Esophagus mucosa (tissue), 1 donor: ENCODE measurements at regions not wholly inside any gene's neighbourhood (a gene's known extent, or its start where the extent isn't known, plus 50 kb on each side); places are given as distances from the start of the nearest gene placed in this dataset.
"Not testable (repeated sequence)": the region's sequence is repeated elsewhere in the genome, so short reads cannot be mapped to it uniquely, and the experiment has no call there.

ENCODE experiments used
- ATAC-seq: fragments of 200-7000 bp; cut with Tn5 transposase; one replicate; pipeline ENCODE4 v1.9.1; 2020
- donor health status: DM: yes; HTN: yes; CAD: no.

GRCh38 chr10:25869609-25870008, 64.4 kb upstream of the MYO3A start:
- ATAC-seq: no peak

GRCh38 chr10:25874402-25874801, 59.6 kb upstream of the MYO3A start:
- not testable (repeated sequence) for ATAC-seq

GRCh38 chr10:25875556-25876165, 58.4 kb upstream of the MYO3A start:
- ATAC-seq: peak; percentile 73

GRCh38 chr10:25877296-25877695, 56.7 kb upstream of the MYO3A start:
- no peak for ATAC-seq
